Caco-2 (cell line): ENCODE measurements at regions not wholly inside any gene's neighbourhood (a gene's known extent, or its start where the extent isn't known, plus 50 kb on each side); places are given as distances from the start of the nearest gene placed in this dataset.

Source experiments
- BruUV-seq: library from RNA; stranded (reverse); fragments of 400-500 nt; replicated peaks from 2 replicates; lab custom pipeline; 2021; lab: Mats Ljungman, UMichigan
- CTCF ChIA-PET: fragments of 300-600 bp; sonication (Branson Sonifier 250); formaldehyde crosslinking; loops from one replicate; lab custom pipeline; 2022; ENCODE audit warnings: antibody characterized with exemption; lab: Charles Lee
- POLR2A ChIA-PET: fragments of 300-600 bp; sonication (Branson Sonifier 250); formaldehyde crosslinking; loops from one replicate; lab custom pipeline; 2022; ENCODE audit warnings: antibody characterized with exemption; lab: Charles Lee
- DNase-seq, 2 experiments: peaks; one replicate each; pipeline versions ENCODE4 v3.0.0 to v3.0.0-alpha.2; 2020 to 2022
- H3K27me3 ChIP-seq: replicated peaks from 2 replicates; pipeline ENCODE4 v1.6.0; 2011; ENCODE audit warnings: low read length; ENCODE audit not compliant: control insufficient read depth, insufficient read depth
- H3K36me3 ChIP-seq: 2 replicates; pipeline ENCODE4 v1.5.1; 2011; ENCODE audit warnings: low read length; ENCODE audit not compliant: control insufficient read depth, insufficient read depth
- H3K4me1 ChIP-seq: fragments of 250-450 bp; sonication (Bioruptor Pico); 2 replicates; pipeline ENCODE4 v1.5.1; 2020; ENCODE audit warnings: mild to moderate bottlenecking
- H3K4me3 ChIP-seq: 2 replicates; pipeline ENCODE4 v1.5.1; 2011; ENCODE audit warnings: low read depth, mild to moderate bottlenecking, control low read depth, low read length
- H3K9me3 ChIP-seq: fragments of 250-450 bp; sonication (Bioruptor Pico); 2 replicates; pipeline ENCODE4 v1.5.1; 2020; ENCODE audit warnings: mild to moderate bottlenecking, moderate library complexity
- H3K27ac Mint-ChIP-seq: one replicate; pipeline ENCODE4 v1.8.0; 2022; ENCODE audit warnings: mixed read lengths; ENCODE audit not compliant: unreplicated experiment
- H3K27me3 Mint-ChIP-seq: one replicate; pipeline ENCODE4 v1.8.0; 2022; ENCODE audit warnings: mixed read lengths; ENCODE audit not compliant: insufficient read depth, unreplicated experiment
- H3K36me3 Mint-ChIP-seq: one replicate; pipeline ENCODE4 v1.8.0; 2022; ENCODE audit warnings: mild to moderate bottlenecking, mixed read lengths; ENCODE audit not compliant: insufficient read depth, unreplicated experiment
- H3K4me1 Mint-ChIP-seq: one replicate; pipeline ENCODE4 v1.8.0; 2022; ENCODE audit warnings: low read depth, mixed read lengths; ENCODE audit not compliant: unreplicated experiment
- H3K4me3 Mint-ChIP-seq: one replicate; pipeline ENCODE4 v1.8.0; 2022; ENCODE audit warnings: mild to moderate bottlenecking, moderate library complexity, mixed read lengths; ENCODE audit not compliant: unreplicated experiment
- H3K9me3 Mint-ChIP-seq: one replicate; pipeline ENCODE4 v1.8.0; 2022; ENCODE audit warnings: mixed read lengths; ENCODE audit not compliant: unreplicated experiment
- intact Hi-C: fragments of 100-400 bp; cut with micrococcal nuclease; formaldehyde crosslinking; loops from one replicate; pipeline ENCODE4 v1.10.0; 2022; ENCODE audit not compliant: unreplicated experiment
- TF ChIP-seq, protein P1 (sequence below), 2 experiments: fragments of 200-600 bp in 1 of 2; IDR thresholded peaks; 1 replicate in 1 of 2; 2 replicates in 1 of 2; pipeline versions ENCODE4 v1.5.1 to v1.8.0; 2011 to 2022; ENCODE audit warnings: antibody characterized with exemption in 1 of 2, control low read depth in 1 of 2, inconsistent platforms in 1 of 2, low read depth in 1 of 2, low read length in 1 of 2, mild to moderate bottlenecking in 1 of 2, moderate library complexity in 1 of 2; ENCODE audit not compliant: insufficient read depth in 1 of 2, severe bottlenecking in 1 of 2, unreplicated experiment in 1 of 2

GRCh38 chr4:141395246-141395830 lies 174.6 kb downstream of the ZNF330 start:
- intact Hi-C loops: no loop called here
- no peaks in the 10 kb centered on the region for H3K36me3 Mint-ChIP-seq
- ChIA-PET CTCF (no interaction called here), POLR2A (no interaction called here)
- Histone ChIP-seq H3K9me3 (no peaks in the 10 kb centered on the region), H3K27me3 (no peaks in the 10 kb centered on the region), H3K36me3 (no peaks in the 10 kb centered on the region), H3K4me3 (no peak overlapping the region), H3K4me1 (no peaks in the 10 kb centered on the region)
- no peaks in the 10 kb centered on the region for H3K4me1 Mint-ChIP-seq
- H3K27ac Mint-ChIP-seq: no peak overlapping the region
- TF ChIP-seq, protein P1, sequence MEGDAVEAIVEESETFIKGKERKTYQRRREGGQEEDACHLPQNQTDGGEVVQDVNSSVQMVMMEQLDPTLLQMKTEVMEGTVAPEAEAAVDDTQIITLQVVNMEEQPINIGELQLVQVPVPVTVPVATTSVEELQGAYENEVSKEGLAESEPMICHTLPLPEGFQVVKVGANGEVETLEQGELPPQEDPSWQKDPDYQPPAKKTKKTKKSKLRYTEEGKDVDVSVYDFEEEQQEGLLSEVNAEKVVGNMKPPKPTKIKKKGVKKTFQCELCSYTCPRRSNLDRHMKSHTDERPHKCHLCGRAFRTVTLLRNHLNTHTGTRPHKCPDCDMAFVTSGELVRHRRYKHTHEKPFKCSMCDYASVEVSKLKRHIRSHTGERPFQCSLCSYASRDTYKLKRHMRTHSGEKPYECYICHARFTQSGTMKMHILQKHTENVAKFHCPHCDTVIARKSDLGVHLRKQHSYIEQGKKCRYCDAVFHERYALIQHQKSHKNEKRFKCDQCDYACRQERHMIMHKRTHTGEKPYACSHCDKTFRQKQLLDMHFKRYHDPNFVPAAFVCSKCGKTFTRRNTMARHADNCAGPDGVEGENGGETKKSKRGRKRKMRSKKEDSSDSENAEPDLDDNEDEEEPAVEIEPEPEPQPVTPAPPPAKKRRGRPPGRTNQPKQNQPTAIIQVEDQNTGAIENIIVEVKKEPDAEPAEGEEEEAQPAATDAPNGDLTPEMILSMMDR (IDR thresholded peaks at IDR 0.05; ENCODE audit: insufficient read depth in 1 of 2, low read depth in 1 of 2, low read length in 1 of 2, severe bottlenecking in 1 of 2, unreplicated experiment in 1 of 2): no peak
- no peak for DNase-seq
- no TSS peak for BruUV-seq
- H3K9me3 Mint-ChIP-seq: no peaks in the 10 kb centered on the region
- H3K27me3 Mint-ChIP-seq: peaks cover 7% of the 10 kb centered on the region
- no peak overlapping the region for H3K4me3 Mint-ChIP-seq

DNA sequence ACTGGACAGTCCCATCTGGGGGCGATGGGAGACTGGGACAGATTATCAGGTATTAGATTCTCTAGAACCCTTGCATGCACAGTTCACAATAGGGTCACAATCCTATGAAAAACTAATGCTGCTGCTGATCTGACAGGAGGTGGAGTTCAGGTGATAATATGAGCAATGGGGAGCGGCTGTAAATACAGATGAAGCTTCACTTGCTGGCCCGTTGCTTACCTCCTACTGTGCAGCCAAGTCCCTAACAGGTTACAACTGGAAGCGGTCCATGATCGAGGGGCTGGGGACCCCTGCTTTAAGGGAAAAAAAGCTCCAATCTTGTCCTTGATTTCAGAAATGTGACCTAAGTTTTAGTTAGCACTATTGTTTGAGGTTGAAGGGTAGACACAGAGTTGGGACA lies 175.2 kb downstream of the ZNF330 start:
- Mint-ChIP-seq H3K4me3 (no peak overlapping the region), H3K27ac (no peak overlapping the region), H3K9me3 (no peaks in the 10 kb centered on the region), H3K4me1 (no peaks in the 10 kb centered on the region), H3K36me3 (no peaks in the 10 kb centered on the region), H3K27me3 (peaks cover 7% of the 10 kb centered on the region)
- no peaks in the 10 kb centered on the region for H3K36me3 ChIP-seq
- no peak overlapping the region for H3K4me3 ChIP-seq
- no TSS peak for BruUV-seq
- no peaks in the 10 kb centered on the region for H3K27me3 ChIP-seq
- CTCF ChIA-PET: no interaction called here
- H3K9me3 ChIP-seq: no peaks in the 10 kb centered on the region
- intact Hi-C loops: no loop called here
- no peak for DNase-seq
- POLR2A ChIA-PET: no interaction called here
- TF ChIP-seq, protein P1 (IDR thresholded peaks at IDR 0.05; ENCODE audit: insufficient read depth in 1 of 2, low read depth in 1 of 2, low read length in 1 of 2, severe bottlenecking in 1 of 2, unreplicated experiment in 1 of 2): no peak
- no peaks in the 10 kb centered on the region for H3K4me1 ChIP-seq

GRCh38 chr4:141402712-141403111 lies 182.0 kb downstream of the ZNF330 start:
- Histone ChIP-seq H3K4me1 (no peaks in the 10 kb centered on the region), H3K9me3 (no peaks in the 10 kb centered on the region), H3K36me3 (no peaks in the 10 kb centered on the region), H3K27me3 (no peaks in the 10 kb centered on the region), H3K4me3 (no peak overlapping the region)
- TF ChIP-seq, protein P1 (IDR thresholded peaks at IDR 0.05; ENCODE audit: insufficient read depth in 1 of 2, low read depth in 1 of 2, low read length in 1 of 2, severe bottlenecking in 1 of 2, unreplicated experiment in 1 of 2): no peak
- ChIA-PET POLR2A (no interaction called here), CTCF (no interaction called here)
- Mint-ChIP-seq H3K9me3 (no peaks in the 10 kb centered on the region), H3K4me1 (no peaks in the 10 kb centered on the region), H3K36me3 (no peaks in the 10 kb centered on the region), H3K27ac (no peak overlapping the region), H3K4me3 (no peak overlapping the region), H3K27me3 (no peaks in the 10 kb centered on the region)
- no peak for DNase-seq
- intact Hi-C loops: no loop called here
- BruUV-seq: no TSS peak
